ENCODE measurements at regions not wholly inside any gene's neighbourhood (a gene's known extent, or its start where the extent isn't known, plus 50 kb on each side); places are given as distances from the start of the nearest gene placed in this dataset.

DNA sequence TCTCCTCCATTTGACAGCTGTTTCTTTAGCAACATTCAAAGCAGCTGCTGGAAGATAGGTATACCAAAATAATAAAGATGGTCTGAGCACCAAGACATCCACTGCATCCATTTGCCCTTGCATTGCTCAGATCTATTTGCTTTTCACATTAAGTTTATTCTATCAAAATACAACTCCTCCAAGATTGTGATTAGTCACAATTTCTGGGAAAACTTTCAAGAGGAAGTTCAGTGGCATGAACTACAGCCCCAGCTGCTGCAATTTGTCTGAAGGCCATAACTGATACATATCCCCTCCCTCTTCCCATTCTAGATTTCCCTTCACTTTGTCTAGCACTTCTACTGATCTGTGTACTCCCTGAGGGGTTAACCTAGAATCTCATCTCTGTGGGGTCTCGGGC, 117.5 kb upstream of the CEP126 start:
- no peak overlapping the region for H3K27ac ChIP-seq (ENCODE audit: low read depth, low read length)
- H3K27me3 ChIP-seq (ENCODE audit: insufficient read depth, low read length), result no peaks in the 10 kb centered on the region
- no peak overlapping the region for H3K4me3 ChIP-seq (replicated peaks in 1 of 2; ENCODE audit: low read depth in 1 of 2, low read length in 2 of 2)
- ATAC-seq (no peak), DNase-seq (ENCODE audit: low read depth, low spot score) (no peak)
- BruUV-seq (replicated peaks), result no TSS peak
- H3K36me3 ChIP-seq (ENCODE audit: control insufficient read depth in 1 of 2, insufficient read depth in 2 of 2, low read length in 2 of 2), result no peaks in the 10 kb centered on the region
- TF ChIP-seq FOSL1 (IDR thresholded peaks at IDR 0.05; ENCODE audit: low read depth) (no peak), EGR1 (IDR thresholded peaks at IDR 0.05; ENCODE audit: low read depth) (no peak), SRF (IDR thresholded peaks at IDR 0.05; ENCODE audit: low read depth) (no peak), JUND (IDR thresholded peaks at IDR 0.05) (no peak)
- TF ChIP-seq, protein P1, sequence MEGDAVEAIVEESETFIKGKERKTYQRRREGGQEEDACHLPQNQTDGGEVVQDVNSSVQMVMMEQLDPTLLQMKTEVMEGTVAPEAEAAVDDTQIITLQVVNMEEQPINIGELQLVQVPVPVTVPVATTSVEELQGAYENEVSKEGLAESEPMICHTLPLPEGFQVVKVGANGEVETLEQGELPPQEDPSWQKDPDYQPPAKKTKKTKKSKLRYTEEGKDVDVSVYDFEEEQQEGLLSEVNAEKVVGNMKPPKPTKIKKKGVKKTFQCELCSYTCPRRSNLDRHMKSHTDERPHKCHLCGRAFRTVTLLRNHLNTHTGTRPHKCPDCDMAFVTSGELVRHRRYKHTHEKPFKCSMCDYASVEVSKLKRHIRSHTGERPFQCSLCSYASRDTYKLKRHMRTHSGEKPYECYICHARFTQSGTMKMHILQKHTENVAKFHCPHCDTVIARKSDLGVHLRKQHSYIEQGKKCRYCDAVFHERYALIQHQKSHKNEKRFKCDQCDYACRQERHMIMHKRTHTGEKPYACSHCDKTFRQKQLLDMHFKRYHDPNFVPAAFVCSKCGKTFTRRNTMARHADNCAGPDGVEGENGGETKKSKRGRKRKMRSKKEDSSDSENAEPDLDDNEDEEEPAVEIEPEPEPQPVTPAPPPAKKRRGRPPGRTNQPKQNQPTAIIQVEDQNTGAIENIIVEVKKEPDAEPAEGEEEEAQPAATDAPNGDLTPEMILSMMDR (IDR thresholded peaks at IDR 0.05 in 2 of 3, conservative IDR thresholded peaks at IDR 0.05 in 1 of 3; ENCODE audit: borderline replicate concordance in 1 of 3, insufficient read depth in 1 of 3, low read depth in 2 of 3, low read length in 2 of 3), result no peak
- H3K9me3 ChIP-seq (ENCODE audit: control insufficient read depth in 1 of 2, insufficient read depth in 1 of 2, low read depth in 1 of 2, low read length in 2 of 2), result no peaks in the 10 kb centered on the region
- no peaks in the 10 kb centered on the region for H3K9me2 ChIP-seq (ENCODE audit: insufficient read depth)
- intact Hi-C loops (cut with micrococcal nuclease), result no loop called here
- RAD21 ChIA-PET (ENCODE audit: low non-redundant PET in 1 of 2, low total read pairs in 2 of 2, uncharacterized antibody in 2 of 2, unreplicated experiment in 2 of 2), result no interaction called here
- POLR2A ChIA-PET, result no interaction called here
- no peaks in the 10 kb centered on the region for H3K4me1 ChIP-seq (ENCODE audit: control insufficient read depth in 1 of 2, insufficient read depth in 2 of 2, low read length in 2 of 2)
- no peaks in the 10 kb centered on the region for H3K79me2 ChIP-seq (ENCODE audit: insufficient read depth, low read length)
- H4K20me1 ChIP-seq (ENCODE audit: insufficient read depth), result no peaks in the 10 kb centered on the region
- H2AFZ ChIP-seq (ENCODE audit: low read depth, low read length, poor library complexity, severe bottlenecking), result no peak overlapping the region
- CTCF ChIA-PET, result no interaction called here
- no peak overlapping the region for H3K9ac ChIP-seq (ENCODE audit: low read length)
- no peak overlapping the region for H3K4me2 ChIP-seq (ENCODE audit: low read length)

DNA sequence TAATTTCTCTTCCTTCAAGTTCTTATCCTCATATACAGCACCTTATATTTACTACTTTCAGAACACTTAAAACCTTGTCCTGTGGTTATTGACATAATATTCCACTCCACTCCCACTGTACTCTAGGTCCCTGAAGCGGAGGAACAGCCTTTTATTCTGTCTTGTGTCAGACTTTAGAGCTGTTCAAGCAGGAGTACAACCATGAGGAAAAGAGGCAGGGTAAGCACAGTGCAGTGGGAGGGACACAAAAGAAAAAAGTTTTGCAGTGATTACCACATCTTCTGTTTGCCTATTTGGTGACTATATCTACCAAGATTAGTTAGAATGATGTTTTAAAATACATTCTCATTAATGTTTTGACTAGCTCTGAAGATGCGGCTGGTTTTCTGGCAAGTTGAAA, 122.0 kb upstream of the CEP126 start:
- no peak overlapping the region for H3K27ac ChIP-seq (ENCODE audit: low read depth, low read length)
- no peak overlapping the region for H3K4me2 ChIP-seq (ENCODE audit: low read length)
- no peaks in the 10 kb centered on the region for H3K9me2 ChIP-seq (ENCODE audit: insufficient read depth)
- DNase-seq (ENCODE audit: low read depth, low spot score) (no peak), ATAC-seq (no peak)
- RAD21 ChIA-PET (ENCODE audit: low non-redundant PET in 1 of 2, low total read pairs in 2 of 2, uncharacterized antibody in 2 of 2, unreplicated experiment in 2 of 2), result no interaction called here
- no peak overlapping the region for H3K9ac ChIP-seq (ENCODE audit: low read length)
- CTCF ChIA-PET, result no interaction called here
- no TSS peak for BruUV-seq (replicated peaks)
- no peaks in the 10 kb centered on the region for H3K79me2 ChIP-seq (ENCODE audit: insufficient read depth, low read length)
- POLR2A ChIA-PET, result no interaction called here
- intact Hi-C loops (cut with micrococcal nuclease), result no loop called here
- no peaks in the 10 kb centered on the region for H3K27me3 ChIP-seq (ENCODE audit: insufficient read depth, low read length)
- H3K36me3 ChIP-seq (ENCODE audit: control insufficient read depth in 1 of 2, insufficient read depth in 2 of 2, low read length in 2 of 2), result no peaks in the 10 kb centered on the region
- H3K4me3 ChIP-seq (replicated peaks in 1 of 2; ENCODE audit: low read depth in 1 of 2, low read length in 2 of 2), result no peak overlapping the region
- no peaks in the 10 kb centered on the region for H4K20me1 ChIP-seq (ENCODE audit: insufficient read depth)
- no peaks in the 10 kb centered on the region for H3K9me3 ChIP-seq (ENCODE audit: control insufficient read depth in 1 of 2, insufficient read depth in 1 of 2, low read depth in 1 of 2, low read length in 2 of 2)
- no peaks in the 10 kb centered on the region for H3K4me1 ChIP-seq (ENCODE audit: control insufficient read depth in 1 of 2, insufficient read depth in 2 of 2, low read length in 2 of 2)
- no peak overlapping the region for H2AFZ ChIP-seq (ENCODE audit: low read depth, low read length, poor library complexity, severe bottlenecking)
- no peak for TF ChIP-seq TCF7L2 (IDR thresholded peaks at IDR 0.05; ENCODE audit: borderline replicate concordance, extremely low read depth, insufficient read depth, insufficient read length)
- TF ChIP-seq POLR2A (IDR thresholded peaks at IDR 0.05; ENCODE audit: borderline replicate concordance, extremely low read depth, insufficient read depth, insufficient read length), result no peak
- no peak for TF ChIP-seq ELF1 (IDR thresholded peaks at IDR 0.05; ENCODE audit: borderline replicate concordance, low read depth)
- TF ChIP-seq RAD21 (IDR thresholded peaks at IDR 0.05; ENCODE audit: low read depth), result no peak
- no peak for TF ChIP-seq MAX (IDR thresholded peaks at IDR 0.05)
- no peak for TF ChIP-seq ZNF274 (IDR thresholded peaks at IDR 0.05; ENCODE audit: low read depth, low read length)
- TF ChIP-seq EZH2 (IDR thresholded peaks at IDR 0.05), result no peak
- no peak for TF ChIP-seq EGR1 (IDR thresholded peaks at IDR 0.05; ENCODE audit: low read depth)
- no peak for TF ChIP-seq ZFX (IDR thresholded peaks at IDR 0.05)
- TF ChIP-seq JUND (IDR thresholded peaks at IDR 0.05), result no peak
- TF ChIP-seq YY1 (IDR thresholded peaks at IDR 0.05; ENCODE audit: extremely low read depth, insufficient replicate concordance, low read depth, low read length), result no peak
- TF ChIP-seq, protein P1 (IDR thresholded peaks at IDR 0.05 in 2 of 3, conservative IDR thresholded peaks at IDR 0.05 in 1 of 3; ENCODE audit: borderline replicate concordance in 1 of 3, insufficient read depth in 1 of 3, low read depth in 2 of 3, low read length in 2 of 3), result no peak
- TF ChIP-seq POLR2AphosphoS5 (IDR thresholded peaks at IDR 0.05; ENCODE audit: low read depth, low read length), result no peak
- TF ChIP-seq CEBPB (IDR thresholded peaks at IDR 0.05; ENCODE audit: low read depth), result no peak
